NB4 (cell line): ENCODE measurements at regions not wholly inside any gene's neighbourhood (a gene's known extent, or its start where the extent isn't known, plus 50 kb on each side); places are given as distances from the start of the nearest gene placed in this dataset.

Experiments
- CTCF ChIP-seq: IDR thresholded peaks from one replicate; pipeline ENCODE4 v1.5.1; 2012; ENCODE audit warnings: low read depth, low read length
- MYC ChIP-seq: IDR thresholded peaks from 2 replicates; pipeline ENCODE4 v1.6.1; 2011; ENCODE audit warnings: low read depth, low read length
- POLR2A ChIP-seq: IDR thresholded peaks from 2 replicates; pipeline ENCODE4 v1.6.1; 2011; ENCODE audit warnings: mild to moderate bottlenecking; ENCODE audit not compliant: insufficient read length; ENCODE audit errors: extremely low read depth
- TF ChIP-seq, protein P1 (sequence below): IDR thresholded peaks from 2 replicates; pipeline ENCODE4 v1.6.1; 2011; ENCODE audit warnings: low read depth, low read length

DNA sequence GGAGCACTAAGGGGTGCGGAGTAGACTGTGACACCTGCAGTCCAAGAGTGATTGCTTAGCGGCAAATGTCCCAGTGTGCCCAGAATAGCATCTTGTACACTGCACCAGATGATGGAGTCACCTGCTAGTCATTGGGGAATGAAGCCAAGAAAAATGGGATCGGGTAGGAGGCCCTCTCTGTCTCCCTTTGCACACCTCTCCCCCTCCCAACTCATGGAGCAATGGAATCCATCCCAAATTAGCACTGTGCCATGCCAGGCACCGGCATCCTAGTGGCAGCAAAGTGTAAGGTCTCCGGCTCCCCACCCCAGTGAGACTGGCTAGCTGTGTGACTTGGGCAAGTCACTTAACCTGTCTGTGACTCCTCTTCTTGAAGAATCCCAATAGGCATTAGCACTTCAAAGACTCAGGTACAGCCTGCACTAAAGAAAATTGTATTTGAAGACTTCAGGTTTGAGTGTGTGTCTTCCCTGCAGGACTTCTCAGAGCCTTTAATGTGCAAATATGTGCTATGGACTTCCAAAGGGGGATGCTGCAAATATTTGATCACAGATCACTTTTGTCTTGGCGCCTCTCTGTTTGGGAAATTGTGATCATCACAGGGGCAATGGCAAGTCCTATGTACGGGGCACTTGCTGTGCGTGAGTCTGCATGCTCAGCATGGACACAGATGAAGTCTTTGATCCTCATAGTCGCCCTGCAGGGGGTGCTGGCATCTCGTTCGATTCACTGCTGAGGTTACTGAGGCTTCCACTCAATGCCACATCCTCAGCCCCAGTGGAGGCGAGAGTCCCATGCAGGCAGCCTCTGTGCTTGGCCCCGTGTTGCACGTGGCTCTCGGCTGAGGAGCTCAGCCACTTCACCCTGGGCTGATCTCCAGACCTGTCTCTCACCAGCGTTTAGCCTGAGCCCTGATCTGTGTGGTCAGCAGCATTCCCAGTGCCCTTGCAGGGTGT is 272.9 kb upstream of the C1orf174 start:
- TF ChIP-seq MYC = no peak
- TF ChIP-seq CTCF = peak; percentile 45
- TF ChIP-seq POLR2A = no peak
- TF ChIP-seq, protein P1, sequence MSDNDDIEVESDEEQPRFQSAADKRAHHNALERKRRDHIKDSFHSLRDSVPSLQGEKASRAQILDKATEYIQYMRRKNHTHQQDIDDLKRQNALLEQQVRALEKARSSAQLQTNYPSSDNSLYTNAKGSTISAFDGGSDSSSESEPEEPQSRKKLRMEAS = no peak
